GM23338 (cell line): ENCODE measurements at regions not wholly inside any gene's neighbourhood (a gene's known extent, or its start where the extent isn't known, plus 50 kb on each side); places are given as distances from the start of the nearest gene placed in this dataset.

ENCODE experiments used
- ATAC-seq: fragments of 200-7000 bp; cut with Tn5 transposase; 3 replicates; pipeline ENCODE4 v1.9.1; 2020
- DNase-seq: peaks from one replicate; pipeline ENCODE4 v3.0.0-alpha.2; 2015; ENCODE audit warnings: low spot score
- H2AFZ ChIP-seq: fragments of 200-600 bp; sonication (generic); 2 replicates; pipeline ENCODE4 v1.8.0; 2016; ENCODE audit warnings: antibody characterized with exemption, mild to moderate bottlenecking, moderate library complexity
- H3F3A ChIP-seq: fragments of 200-600 bp; sonication (generic); replicated peaks from 2 replicates; pipeline ENCODE4 v1.8.0; 2017; ENCODE audit warnings: antibody characterized with exemption, mixed run types, low read depth
- H3K27ac ChIP-seq: fragments of 200-600 bp; sonication (generic); 2 replicates; pipeline ENCODE4 v1.6.1; 2016; ENCODE audit warnings: low read depth
- H3K27me3 ChIP-seq: fragments of 200-600 bp; sonication (generic); 2 replicates; pipeline ENCODE4 v1.8.0; 2016; ENCODE audit warnings: mild to moderate bottlenecking, mixed run types, moderate library complexity; ENCODE audit not compliant: insufficient read depth
- H3K36me3 ChIP-seq: fragments of 200-600 bp; sonication (generic); 2 replicates; pipeline ENCODE4 v1.8.0; 2016; ENCODE audit warnings: mild to moderate bottlenecking; ENCODE audit not compliant: insufficient read depth
- H3K4me1 ChIP-seq: fragments of 200-600 bp; sonication (generic); 2 replicates; pipeline ENCODE4 v1.8.0; 2016; ENCODE audit warnings: mild to moderate bottlenecking, moderate library complexity; ENCODE audit not compliant: insufficient read depth
- H3K4me2 ChIP-seq: fragments of 200-600 bp; sonication (generic); 2 replicates; pipeline ENCODE4 v1.7.1; 2017; ENCODE audit warnings: mixed run types
- H3K4me3 ChIP-seq: fragments of 200-600 bp; sonication (generic); 2 replicates; pipeline ENCODE4 v1.6.1; 2016; ENCODE audit warnings: mixed run types
- H3K79me2 ChIP-seq: fragments of 200-600 bp; sonication (generic); replicated peaks from 2 replicates; pipeline ENCODE4 v1.8.0; 2017; ENCODE audit warnings: mild to moderate bottlenecking; ENCODE audit not compliant: insufficient read depth
- H3K9me2 ChIP-seq: fragments of 200-600 bp; sonication (generic); 2 replicates; pipeline ENCODE4 v1.8.0; 2017; ENCODE audit not compliant: insufficient read depth
- H4K20me1 ChIP-seq: fragments of 200-600 bp; sonication (generic); replicated peaks from 2 replicates; pipeline ENCODE4 v1.8.0; 2017; ENCODE audit warnings: mild to moderate bottlenecking; ENCODE audit not compliant: insufficient read depth
- H3K27ac Mint-ChIP-seq: 2 replicates; pipeline ENCODE4 v1.8.0; 2020; ENCODE audit warnings: inconsistent platforms, mild to moderate bottlenecking, moderate library complexity, mixed read lengths
- H3K27me3 Mint-ChIP-seq: 3 replicates; pipeline ENCODE4 v1.8.0; 2022; ENCODE audit warnings: low read depth, mild to moderate bottlenecking, moderate library complexity, mixed read lengths, inconsistent platforms; ENCODE audit not compliant: insufficient read depth, poor library complexity
- H3K36me3 Mint-ChIP-seq: 3 replicates; pipeline ENCODE4 v1.8.0; 2021; ENCODE audit warnings: low read depth, mild to moderate bottlenecking, inconsistent platforms, moderate library complexity, mixed read lengths
- H3K4me1 Mint-ChIP-seq: 3 replicates; pipeline ENCODE4 v1.8.0; 2020; ENCODE audit warnings: mild to moderate bottlenecking, inconsistent platforms, mixed read lengths
- H3K4me3 Mint-ChIP-seq: 3 replicates; pipeline ENCODE4 v1.8.0; 2021; ENCODE audit warnings: moderate library complexity, mild to moderate bottlenecking, inconsistent platforms, mixed read lengths
- H3K9me3 Mint-ChIP-seq: 3 replicates; pipeline ENCODE4 v1.8.0; 2020; ENCODE audit warnings: moderate library complexity, mild to moderate bottlenecking, inconsistent platforms, mixed read lengths
- CTCF ChIP-seq, 2 experiments: fragments of 200-600 bp in 1 of 2; sonication (generic) in 1 of 2; conservative IDR thresholded peaks; 2 replicates each; pipeline versions ENCODE4 v1.5.1 to v1.6.1; 2016 to 2017; ENCODE audit warnings: antibody characterized with exemption in 2 of 2, low read depth in 2 of 2, mild to moderate bottlenecking in 2 of 2, moderate library complexity in 1 of 2
- ETS1 ChIP-seq: IDR thresholded peaks from 2 replicates; pipeline ENCODE4 v1.6.1; 2016; ENCODE audit warnings: antibody characterized with exemption
- EZH2 ChIP-seq: fragments of 200-600 bp; sonication (generic); IDR thresholded peaks from one replicate; pipeline ENCODE4 v1.8.0; 2017; ENCODE audit warnings: antibody characterized with exemption, mild to moderate bottlenecking, low read depth; ENCODE audit not compliant: unreplicated experiment
- EZH2phosphoT487 ChIP-seq: fragments of 200-600 bp; sonication (generic); IDR thresholded peaks from one replicate; pipeline ENCODE4 v1.8.1; 2018; ENCODE audit warnings: antibody characterized with exemption; ENCODE audit not compliant: unreplicated experiment
- JUNB ChIP-seq: IDR thresholded peaks from one replicate; pipeline ENCODE4 v1.6.1; 2016; ENCODE audit warnings: antibody characterized with exemption; ENCODE audit not compliant: unreplicated experiment
- POLR2AphosphoS5 ChIP-seq: IDR thresholded peaks from 2 replicates; pipeline ENCODE4 v1.6.1; 2016; ENCODE audit warnings: antibody characterized with exemption, low read depth
- REST ChIP-seq: IDR thresholded peaks from one replicate; pipeline ENCODE4 v1.6.1; 2018; ENCODE audit warnings: antibody characterized with exemption; ENCODE audit not compliant: unreplicated experiment
- STAT1 ChIP-seq: IDR thresholded peaks from one replicate; pipeline ENCODE4 v1.6.1; 2016; ENCODE audit warnings: antibody characterized with exemption; ENCODE audit not compliant: unreplicated experiment

- TF ChIP-seq CTCF (conservative IDR thresholded peaks at IDR 0.05; ENCODE audit: low read depth in 2 of 2) (no peak), EZH2phosphoT487 (no peak), POLR2AphosphoS5 (no peak)
Observed at GRCh38 chr6:21461844-21462518, 131.6 kb upstream of the SOX4 start (continued).

- H3K9me3 Mint-ChIP-seq: peaks cover 12% of the 10 kb centered on the region; the same call in 2 of the 3 replicates
- H3K27ac ChIP-seq: no peak overlapping the region
- no peak overlapping the region for H3K27ac Mint-ChIP-seq
- no peak overlapping the region for H3K4me3 Mint-ChIP-seq
- H3F3A ChIP-seq: no peaks in the 10 kb centered on the region
- DNase-seq (no peak), ATAC-seq (no peak)
- H4K20me1 ChIP-seq: no peaks in the 10 kb centered on the region; the same call in 1 of the 2 replicates
- H3K9me2 ChIP-seq: no peaks in the 10 kb centered on the region
- H3K4me3 ChIP-seq: no peak overlapping the region
- TF ChIP-seq ETS1: no peak
- TF ChIP-seq STAT1: no peak
- no peak for TF ChIP-seq EZH2
- TF ChIP-seq JUNB: no peak
- TF ChIP-seq CTCF (conservative IDR thresholded peaks at IDR 0.05; ENCODE audit: low read depth in 2 of 2): no peak
- H3K27me3 Mint-ChIP-seq: peaks cover 4% of the 10 kb centered on the region
- no peaks in the 10 kb centered on the region for H3K4me1 ChIP-seq
- no peak overlapping the region for H3K4me2 ChIP-seq
- peaks cover 4% of the 10 kb centered on the region; the same call in 1 of the 3 replicates for H3K36me3 Mint-ChIP-seq
- H3K27me3 ChIP-seq: no peaks in the 10 kb centered on the region
- H3K79me2 ChIP-seq: no peaks in the 10 kb centered on the region
- H2AFZ ChIP-seq: no peak overlapping the region; the same call in 1 of the 2 replicates
- H3K4me1 Mint-ChIP-seq: no peaks in the 10 kb centered on the region
- H3K36me3 ChIP-seq: no peaks in the 10 kb centered on the region
Observed at GRCh38 chr6:21462519-21462852, 131.1 kb upstream of the SOX4 start.

GRCh38 chr6:21467091-21467490, 126.5 kb upstream of the SOX4 start:
- Mint-ChIP-seq H3K27me3 (peaks cover 4% of the 10 kb centered on the region), H3K36me3 (peaks cover 4% of the 10 kb centered on the region; the same call in 1 of the 3 replicates), H3K4me1 (no peaks in the 10 kb centered on the region), H3K27ac (no peak overlapping the region), H3K4me3 (no peak overlapping the region), H3K9me3 (peaks cover 12% of the 10 kb centered on the region; the same call in 2 of the 3 replicates)
- no peaks in the 10 kb centered on the region for H3F3A ChIP-seq
- no peaks in the 10 kb centered on the region; the same call in 1 of the 2 replicates for H4K20me1 ChIP-seq
- no peak for TF ChIP-seq REST
- no peak overlapping the region for H2AFZ ChIP-seq
- no peak for DNase-seq
- ATAC-seq: no peak
- H3K27me3 ChIP-seq: no peaks in the 10 kb centered on the region
- H3K79me2 ChIP-seq: no peaks in the 10 kb centered on the region
- H3K4me2 ChIP-seq: no peak overlapping the region
- no peaks in the 10 kb centered on the region for H3K36me3 ChIP-seq
- H3K9me2 ChIP-seq: no peaks in the 10 kb centered on the region
- H3K27ac ChIP-seq: no peak overlapping the region
- no peak overlapping the region for H3K4me3 ChIP-seq
- H3K4me1 ChIP-seq: no peaks in the 10 kb centered on the region
